Hepatic stellate cell (primary cell): ENCODE measurements at regions not wholly inside any gene's neighbourhood (a gene's known extent, or its start where the extent isn't known, plus 50 kb on each side); places are given as distances from the start of the nearest gene placed in this dataset.
"Not testable (repeated sequence)": the region's sequence is repeated elsewhere in the genome, so short reads cannot be mapped to it uniquely, and the experiment has no call there.

Experiments used
- DNase-seq: peaks from one replicate; pipeline ENCODE4 v3.0.0; 2011; ENCODE audit warnings: low spot score

GRCh38 chr21:15616864-15617574, 112.8 kb upstream of the USP25 start:
- no peak for DNase-seq

GRCh38 chr21:15617964-15618363, 111.8 kb upstream of the USP25 start:
- DNase-seq, result peak; percentile 25

GRCh38 chr21:15620892-15621291, 108.9 kb upstream of the USP25 start:
- DNase-seq, result no peak

GRCh38 chr21:15624646-15625045, 105.1 kb upstream of the USP25 start:
- no peak for DNase-seq

GRCh38 chr21:15625363-15625762, 104.4 kb upstream of the USP25 start:
- DNase-seq, result no peak

GRCh38 chr21:15626031-15626430, 103.8 kb upstream of the USP25 start:
- no peak for DNase-seq

GRCh38 chr21:15627011-15627410, 102.8 kb upstream of the USP25 start:
- no peak for DNase-seq

GRCh38 chr21:15627823-15628222, 102.0 kb upstream of the USP25 start:
- no peak for DNase-seq

- peak; percentile 14 for DNase-seq
These were observed 98.4 kb upstream of the USP25 start for GRCh38 chr21:15631342-15631741.

- DNase-seq, result not testable (repeated sequence)
These were observed 95.2 kb upstream of the USP25 start for GRCh38 chr21:15634541-15634940.

- no peak for DNase-seq
These were observed 90.8 kb upstream of the USP25 start for GRCh38 chr21:15638856-15639549.

- not testable (repeated sequence) for DNase-seq
These were observed 89.7 kb upstream of the USP25 start for GRCh38 chr21:15640113-15640512.

GRCh38 chr21:15644489-15644888, 85.3 kb upstream of the USP25 start:
- DNase-seq, result no peak

GRCh38 chr21:15645830-15646229, 84.0 kb upstream of the USP25 start:
- DNase-seq, result no peak

GRCh38 chr21:15650735-15651134, 79.0 kb upstream of the USP25 start:
- DNase-seq, result no peak

- DNase-seq, result no peak
These were observed 78.6 kb upstream of the USP25 start for GRCh38 chr21:15651172-15651571.

- DNase-seq, result no peak
These were observed 76.1 kb upstream of the USP25 start for GRCh38 chr21:15653710-15654109.

- DNase-seq, result no peak
These were observed 75.6 kb upstream of the USP25 start for GRCh38 chr21:15654171-15654570.

- no peak for DNase-seq
These were observed 69.9 kb upstream of the USP25 start for GRCh38 chr21:15659753-15660422.

GRCh38 chr21:15660423-15660804, 69.4 kb upstream of the USP25 start:
- no peak for DNase-seq

GRCh38 chr21:15667010-15667409, 62.8 kb upstream of the USP25 start:
- no peak for DNase-seq

- DNase-seq, result no peak
These were observed 62.0 kb upstream of the USP25 start for GRCh38 chr21:15667819-15668218.

- no peak for DNase-seq
These were observed 60.5 kb upstream of the USP25 start for GRCh38 chr21:15669247-15669646.
